GM18502 (cell line): ENCODE measurements at regions not wholly inside any gene's neighbourhood (a gene's known extent, or its start where the extent isn't known, plus 50 kb on each side); places are given as distances from the start of the nearest gene placed in this dataset.

Experiments
- ATAC-seq: cut with Tn5 transposase; IDR thresholded peaks from one replicate; pipeline ENCODE4 v1.9.1; 2021; ENCODE audit warnings: mild to moderate bottlenecking; ENCODE audit not compliant: unreplicated experiment, poor library complexity

DNA sequence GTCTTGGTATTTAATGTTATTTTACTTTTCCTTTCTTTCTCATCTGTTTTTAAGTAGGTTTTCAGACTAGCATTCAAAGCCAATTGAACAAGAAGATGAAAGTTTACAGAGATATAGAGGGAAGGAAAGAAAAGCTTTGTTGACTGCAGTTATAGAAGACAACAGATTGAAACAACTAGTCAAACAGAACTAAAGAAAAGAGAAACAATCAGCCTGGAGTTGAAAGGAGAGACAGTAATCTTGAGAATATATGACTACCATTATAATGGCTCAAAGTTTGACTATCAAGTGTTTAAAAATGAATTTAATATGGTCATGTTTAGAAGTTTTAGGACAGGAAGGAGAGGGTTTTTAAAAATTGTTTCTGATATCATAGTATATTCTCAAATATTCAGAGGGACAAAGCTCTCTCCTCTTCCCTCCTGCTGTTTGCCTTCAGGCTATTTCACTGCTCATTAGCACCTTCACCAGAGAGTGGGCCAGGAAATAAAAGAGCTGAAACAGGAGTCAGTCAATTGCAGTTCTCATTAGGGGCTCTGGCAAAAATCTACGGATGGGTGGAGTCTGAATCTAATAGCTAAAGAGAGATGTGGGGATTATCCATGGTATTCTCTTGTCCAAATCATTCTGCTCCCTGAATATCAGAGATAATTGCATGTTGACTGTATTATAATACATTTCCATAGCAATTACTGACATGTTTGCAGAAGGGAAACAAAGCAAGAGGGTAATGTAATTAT is 577.8 kb downstream of the BRINP3 start:
- no peak for ATAC-seq

DNA sequence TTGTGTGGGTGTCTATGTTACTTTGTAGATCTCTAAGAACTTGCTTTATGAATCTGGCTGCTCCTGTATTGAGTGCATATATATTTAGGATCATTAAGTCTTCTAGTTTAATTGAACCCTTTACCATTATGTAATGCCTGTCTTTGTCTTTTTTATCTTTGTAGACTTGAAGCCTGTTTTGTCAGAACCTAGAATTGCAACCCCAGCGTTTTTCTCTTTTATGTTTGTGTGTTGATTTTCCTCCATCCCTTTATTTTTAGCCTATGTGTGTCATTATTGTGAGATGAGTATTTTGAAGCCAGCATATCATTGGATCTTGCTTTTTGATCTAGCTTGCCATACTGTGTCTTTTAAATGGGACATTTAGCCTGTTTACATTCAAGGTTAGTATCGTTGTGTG is 573.2 kb downstream of the BRINP3 start:
- ATAC-seq: no peak

DNA sequence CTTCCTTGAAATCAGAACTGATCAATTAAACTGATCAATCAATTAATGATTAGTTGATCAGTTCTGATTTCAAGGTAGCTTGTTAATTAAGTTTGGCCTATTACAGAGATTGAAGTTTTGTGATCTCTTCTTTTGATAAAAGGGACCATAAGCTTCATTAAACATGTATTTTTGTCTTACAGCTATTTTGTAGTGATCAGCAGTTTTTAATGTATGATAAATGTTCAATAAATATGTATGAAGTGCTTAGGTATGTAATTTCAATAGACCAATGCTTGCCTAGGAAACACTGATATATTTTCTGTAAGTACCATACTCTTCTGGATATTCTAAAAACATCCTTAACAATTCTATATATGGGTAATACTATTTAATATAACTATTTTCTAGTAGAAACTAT is 569.6 kb downstream of the BRINP3 start:
- ATAC-seq: no peak

DNA sequence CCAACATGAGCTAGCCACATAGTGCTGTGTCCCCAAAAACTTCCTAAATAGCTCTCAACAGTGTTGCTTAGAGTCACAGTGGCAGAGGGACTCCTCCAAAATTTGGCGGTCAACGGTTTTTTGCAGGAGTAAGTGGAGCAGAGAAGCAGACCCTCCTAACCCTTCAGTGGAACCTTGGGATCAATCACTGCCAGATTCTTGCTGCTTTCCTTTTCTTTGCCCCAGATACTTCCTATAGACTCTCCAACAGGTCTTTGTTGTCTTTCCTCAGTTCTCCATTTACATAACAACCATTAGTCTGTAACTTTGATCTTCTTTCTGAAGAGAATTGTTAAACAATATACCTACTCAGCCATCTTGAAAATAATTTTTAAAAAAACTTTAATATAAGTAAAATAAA is 556.1 kb downstream of the BRINP3 start:
- ATAC-seq: no peak

DNA sequence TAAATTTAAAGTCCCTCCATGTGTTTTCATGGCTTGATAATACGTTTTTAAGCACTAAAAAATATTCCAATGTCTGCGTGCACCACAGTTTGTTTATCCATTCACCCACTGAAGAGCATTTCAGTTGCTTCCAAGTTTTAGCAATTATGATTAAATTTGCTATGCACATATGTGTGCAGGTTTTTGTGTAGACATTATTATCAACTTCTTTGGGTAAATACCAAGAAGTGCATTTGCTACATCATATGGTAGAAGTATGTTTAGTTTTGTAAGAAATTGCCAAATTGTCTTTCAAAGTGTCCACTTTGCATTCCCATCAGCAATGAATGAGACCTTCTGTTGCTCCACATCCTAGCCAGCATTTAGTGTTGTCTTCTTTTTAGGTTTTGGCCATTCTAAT is 550.0 kb downstream of the BRINP3 start:
- ATAC-seq: no peak

DNA sequence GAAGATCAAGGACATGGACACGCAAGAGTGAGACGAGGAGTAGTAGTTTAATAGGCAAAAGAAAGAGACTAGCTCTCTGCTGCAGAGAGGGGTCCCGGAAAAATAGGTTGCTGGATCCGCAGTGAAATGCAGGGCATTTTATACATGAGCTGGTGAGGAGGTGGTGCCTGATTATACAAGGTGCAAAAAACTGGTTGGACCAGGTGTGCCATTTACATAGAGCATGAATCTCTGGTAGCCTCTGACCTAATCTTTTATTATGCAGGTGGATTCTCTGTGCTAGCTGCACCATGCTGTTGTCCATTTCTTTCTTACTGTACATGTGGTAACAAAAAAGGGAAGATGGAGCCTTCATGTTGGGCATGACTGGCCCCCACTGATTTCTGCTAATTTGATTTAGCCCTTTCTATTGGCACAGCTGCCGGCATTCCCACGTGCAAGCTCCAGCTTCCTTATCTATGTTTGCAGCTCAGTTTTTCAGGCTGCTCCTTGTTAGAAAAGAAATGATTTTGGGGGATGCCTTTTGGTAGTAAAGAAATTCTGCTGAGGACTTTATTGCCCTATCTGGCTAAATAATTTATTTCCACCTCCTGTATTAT is 548.1 kb downstream of the BRINP3 start:
- no peak for ATAC-seq

DNA sequence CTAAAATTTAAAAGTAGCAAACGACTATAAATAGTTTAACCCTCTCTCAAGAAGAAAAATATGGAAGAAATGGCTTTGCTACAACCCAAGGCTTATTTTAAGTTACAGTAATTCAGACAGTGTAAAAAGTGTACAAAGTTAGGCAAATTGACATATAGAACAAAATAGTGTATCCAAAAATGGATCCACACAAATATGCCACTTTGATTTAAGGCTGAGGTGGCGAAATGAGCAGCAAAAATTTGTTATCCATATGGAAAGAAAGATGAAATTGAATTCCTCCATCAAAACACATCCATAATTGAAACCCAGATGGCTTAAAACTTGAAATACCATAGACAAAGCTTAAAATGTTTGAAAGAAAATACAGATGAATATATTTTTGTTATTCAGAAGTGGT is 540.8 kb downstream of the BRINP3 start:
- no peak for ATAC-seq

DNA sequence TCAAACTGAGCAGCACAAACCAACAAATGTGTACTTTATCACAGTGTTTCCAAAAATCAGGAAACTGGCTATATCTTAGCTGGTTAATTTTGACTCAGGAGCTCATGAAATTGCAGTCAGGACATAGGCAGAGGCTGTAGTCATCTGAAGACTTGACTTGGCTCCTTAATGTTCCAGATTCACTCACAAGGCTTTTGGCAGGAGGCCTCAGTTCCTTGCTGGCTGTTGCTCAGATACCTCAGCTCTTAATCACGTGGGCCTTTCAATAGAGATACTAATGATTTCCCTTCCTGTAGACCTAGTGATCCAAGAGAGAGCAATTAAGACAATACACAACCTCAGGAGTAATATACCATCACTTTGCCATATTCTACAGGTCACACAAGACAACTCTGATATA is 537.7 kb downstream of the BRINP3 start:
- no peak for ATAC-seq

DNA sequence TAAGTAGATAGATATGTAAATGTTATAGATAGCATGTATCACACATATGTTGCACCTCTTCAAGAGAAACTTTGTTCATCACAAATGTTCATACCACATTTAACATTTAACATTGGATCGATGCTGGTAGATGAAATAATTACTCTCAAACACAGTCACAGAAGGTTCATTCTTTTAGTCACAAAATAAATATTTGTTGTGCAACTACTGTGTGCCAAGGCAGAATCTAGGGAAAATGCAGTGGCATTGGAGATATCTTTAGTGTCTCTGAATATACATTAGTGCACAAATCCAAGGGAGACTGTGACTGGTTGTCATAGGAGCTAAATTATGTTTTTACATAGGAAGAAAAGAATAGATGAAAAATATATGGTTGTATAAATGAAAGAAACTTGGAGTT is 535.7 kb downstream of the BRINP3 start:
- ATAC-seq: no peak

DNA sequence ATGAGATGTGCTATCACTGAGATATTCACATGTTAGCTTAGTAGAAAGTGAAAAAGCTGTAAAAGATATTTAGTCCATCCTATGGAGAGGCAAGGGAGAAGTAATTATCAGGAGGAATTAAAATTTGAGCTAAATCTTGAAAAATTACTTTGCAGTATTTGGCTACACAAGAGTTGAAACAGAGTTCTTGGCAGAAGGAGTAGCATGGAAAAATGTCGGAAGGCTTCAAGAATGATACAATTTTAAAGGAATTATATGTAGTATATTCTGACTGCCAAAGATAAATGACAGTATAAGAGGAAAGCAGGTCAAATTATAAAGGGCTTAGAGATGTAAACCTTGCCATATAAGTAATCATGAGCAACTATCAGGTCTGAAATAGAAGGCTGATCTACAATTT is 518.9 kb downstream of the BRINP3 start:
- ATAC-seq: no peak

DNA sequence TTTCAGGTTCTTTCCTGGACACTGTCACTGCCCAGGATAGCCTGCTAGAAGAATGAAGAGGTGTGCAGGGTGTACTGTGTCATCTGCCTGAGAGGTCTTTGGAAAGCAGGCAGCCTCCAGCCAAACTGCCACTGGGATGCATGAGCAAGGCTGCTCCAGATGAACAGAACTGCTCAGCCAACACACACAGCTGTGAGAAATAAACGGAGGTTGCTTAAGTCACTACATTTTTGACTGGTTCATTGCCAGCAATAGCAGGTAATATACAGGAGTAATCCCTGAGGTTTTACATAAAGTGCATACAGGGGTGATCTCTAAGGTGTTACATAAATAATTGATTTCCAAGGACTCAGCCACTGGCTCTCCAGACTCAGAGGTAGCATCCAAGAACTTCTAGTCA is 516.9 kb downstream of the BRINP3 start:
- ATAC-seq: no peak

DNA sequence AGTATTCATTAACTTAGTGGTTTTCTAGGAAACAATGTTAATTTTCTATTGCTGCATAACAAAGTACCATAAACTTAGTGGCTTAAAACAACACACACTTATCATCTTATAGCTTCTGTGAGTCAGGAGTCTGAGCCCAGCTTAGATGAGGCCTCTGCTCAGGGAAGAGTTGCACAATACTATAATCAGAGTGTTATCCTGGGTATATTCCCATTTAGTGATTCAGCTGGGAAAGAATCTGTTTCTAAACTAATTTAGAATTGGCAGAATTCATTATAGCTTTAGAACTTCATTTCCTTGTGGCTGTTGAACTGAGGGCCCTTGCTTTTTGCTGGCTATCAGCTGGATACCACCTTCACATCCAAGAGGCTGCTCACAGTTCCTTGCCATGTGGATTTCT is 515.5 kb downstream of the BRINP3 start:
- no peak for ATAC-seq

DNA sequence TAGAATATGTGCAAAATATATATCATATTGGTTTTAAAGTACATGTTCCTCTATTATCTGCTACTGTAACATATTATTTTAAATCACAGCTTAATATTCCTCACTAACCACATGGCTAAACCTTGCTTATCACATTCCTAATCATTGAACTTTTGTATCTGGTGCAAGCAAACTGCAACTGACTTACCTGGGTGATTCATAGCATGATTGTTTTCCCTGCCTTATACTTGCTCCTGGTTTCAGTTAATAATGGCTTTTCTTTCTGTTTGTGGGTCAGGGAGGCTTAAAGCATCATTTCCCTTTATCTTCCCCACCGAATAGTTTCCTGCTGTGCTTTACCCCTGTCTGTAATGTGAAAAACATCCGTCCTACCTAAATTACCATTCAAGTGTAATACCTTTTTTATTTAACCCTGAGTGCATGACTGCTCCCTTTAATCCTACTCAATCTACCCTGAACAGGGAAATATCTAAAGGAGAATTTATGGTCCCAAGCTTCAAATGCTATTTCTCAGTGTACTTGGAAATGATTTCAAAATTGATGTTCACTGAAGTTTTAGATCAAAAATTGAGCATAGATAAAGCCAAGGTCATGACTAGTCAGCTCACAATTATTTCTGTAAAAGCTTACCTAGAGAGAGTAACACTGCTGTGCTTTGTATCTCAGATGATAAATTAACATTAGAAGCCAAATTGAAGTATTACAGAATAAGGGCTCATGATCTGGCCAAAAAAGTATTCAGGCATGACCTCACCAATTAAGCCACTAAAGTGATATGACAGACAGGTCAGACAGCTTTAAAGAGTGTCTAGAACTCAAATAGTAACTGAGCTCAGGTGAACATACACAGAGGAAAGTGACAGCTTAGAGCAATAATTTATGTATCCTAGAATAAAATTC is 507.1 kb downstream of the BRINP3 start:
- no peak for ATAC-seq

DNA sequence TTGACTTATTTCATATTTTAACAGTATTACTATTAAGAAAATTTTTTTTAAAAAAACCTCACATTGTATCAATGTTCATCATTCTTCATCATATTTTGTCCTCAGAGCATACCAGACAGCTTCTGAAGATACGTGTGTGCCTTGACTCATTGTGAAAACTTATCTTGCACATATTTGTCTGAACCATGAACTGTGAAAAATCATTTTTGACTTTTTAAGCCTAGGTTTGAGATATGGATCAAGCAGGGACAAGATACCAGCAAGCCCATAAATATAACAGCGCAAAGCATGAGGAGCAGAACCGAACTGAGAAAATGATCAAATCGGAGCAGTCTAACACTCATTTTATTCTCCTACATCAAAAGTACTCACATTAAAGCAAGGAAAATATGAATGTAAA is 506.0 kb downstream of the BRINP3 start:
- ATAC-seq: no peak

DNA sequence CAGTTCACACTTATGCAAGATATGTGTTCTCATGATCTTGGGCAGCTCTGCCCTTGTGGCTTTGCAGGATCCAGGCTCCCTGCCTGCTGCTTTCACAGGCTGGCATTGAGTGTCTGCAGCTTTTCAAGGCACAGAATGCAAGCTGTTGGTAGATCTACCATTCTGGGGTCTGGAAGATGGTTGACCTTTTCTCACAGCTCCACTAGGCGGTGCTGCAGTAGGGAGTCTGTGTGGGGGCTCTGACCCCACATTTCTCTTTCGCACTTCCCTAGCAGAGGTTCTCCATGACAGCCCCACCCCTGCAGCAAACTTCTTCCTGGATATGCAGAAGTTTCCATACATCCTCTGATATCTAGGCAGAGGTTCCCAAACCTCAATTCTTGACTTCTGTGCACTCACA is 500.5 kb downstream of the BRINP3 start:
- no peak for ATAC-seq

DNA sequence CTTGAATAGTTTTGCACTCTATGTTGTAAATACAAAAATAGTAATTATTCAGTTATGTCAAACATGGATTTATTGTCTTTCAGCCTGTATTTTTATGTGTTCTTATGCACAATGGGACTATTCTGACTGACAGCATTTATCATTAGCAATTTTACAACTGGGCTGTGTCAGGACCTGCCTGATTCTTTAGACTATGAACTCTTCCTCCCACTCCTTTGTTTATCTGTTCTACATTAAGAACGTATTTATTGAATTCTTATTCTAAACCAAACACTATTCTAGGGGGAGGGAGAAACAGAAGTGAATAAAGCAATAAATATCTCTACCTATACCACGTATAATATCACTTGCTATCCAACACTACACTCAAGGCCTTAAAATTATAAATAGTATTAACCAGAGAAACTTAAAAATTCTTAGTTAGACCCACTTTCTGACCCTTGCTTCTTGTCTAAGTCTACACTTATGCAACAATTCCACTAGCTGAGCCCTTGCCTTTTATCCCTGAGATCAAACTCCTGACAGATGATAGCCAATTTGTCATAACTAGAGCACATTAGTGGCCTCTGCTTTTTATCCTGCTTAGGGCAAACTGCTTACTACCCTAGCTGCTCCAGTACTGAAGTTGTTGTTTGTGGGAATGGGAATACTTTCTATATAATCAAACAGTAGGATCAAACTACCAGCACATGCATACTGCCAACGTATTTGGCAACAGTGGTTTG is 494.3 kb downstream of the BRINP3 start:
- no peak for ATAC-seq

DNA sequence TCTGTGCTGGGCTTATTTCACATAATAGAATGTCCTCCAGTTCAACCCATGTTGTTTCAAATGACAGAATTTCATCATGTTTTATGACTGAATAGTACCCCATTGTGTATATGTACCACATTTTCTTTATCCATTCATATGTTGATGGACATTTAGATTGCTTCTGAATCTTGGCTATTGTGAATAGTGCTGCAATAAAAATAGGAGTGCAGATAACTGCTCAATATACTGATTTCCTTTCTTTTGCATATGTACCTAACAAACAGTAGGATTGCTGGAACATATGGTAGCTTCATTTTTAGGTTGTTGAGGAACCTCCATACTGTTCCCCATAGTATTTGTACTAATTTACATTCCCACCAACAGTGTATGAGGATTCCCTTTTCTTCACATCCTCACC is 491.1 kb downstream of the BRINP3 start:
- ATAC-seq: no peak

DNA sequence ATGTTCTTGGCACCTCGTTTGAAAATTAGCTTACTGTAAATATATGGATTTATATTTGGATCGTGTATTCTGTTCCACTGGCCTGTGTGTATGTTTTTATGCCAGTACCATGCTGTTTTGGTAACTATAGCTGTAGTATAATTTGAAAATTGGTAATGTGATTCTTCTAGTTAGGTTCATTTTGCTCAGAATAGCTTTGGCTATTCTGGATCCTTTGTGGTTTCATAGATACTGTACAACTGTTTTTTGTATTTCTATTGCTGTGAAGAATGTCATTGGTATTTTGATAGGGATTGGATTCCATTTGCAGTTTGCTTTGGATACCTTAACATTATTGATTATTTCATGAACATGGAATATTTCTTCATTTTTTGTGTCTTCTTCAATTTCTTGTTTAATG is 490.2 kb downstream of the BRINP3 start:
- no peak for ATAC-seq

DNA sequence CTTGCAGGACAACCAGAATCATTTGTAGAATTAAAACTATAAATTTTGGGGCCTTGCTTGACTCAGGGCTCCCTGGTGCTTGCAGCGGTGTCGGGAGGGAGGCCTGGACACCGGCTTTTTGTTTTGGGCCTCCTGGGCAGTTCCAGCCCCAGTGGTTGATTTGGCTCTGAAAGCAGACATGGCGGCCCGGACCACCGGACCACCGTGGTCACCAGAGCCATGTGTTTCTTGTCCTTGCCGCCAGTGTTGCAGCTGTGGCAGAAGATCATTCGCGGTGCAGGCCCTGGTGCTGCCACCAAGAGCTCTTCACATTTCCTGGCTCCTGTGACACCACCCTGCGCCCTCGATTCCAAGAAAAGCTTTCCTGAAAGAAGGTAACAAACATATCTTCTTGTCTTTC is 484.8 kb downstream of the BRINP3 start:
- ATAC-seq: no peak

DNA sequence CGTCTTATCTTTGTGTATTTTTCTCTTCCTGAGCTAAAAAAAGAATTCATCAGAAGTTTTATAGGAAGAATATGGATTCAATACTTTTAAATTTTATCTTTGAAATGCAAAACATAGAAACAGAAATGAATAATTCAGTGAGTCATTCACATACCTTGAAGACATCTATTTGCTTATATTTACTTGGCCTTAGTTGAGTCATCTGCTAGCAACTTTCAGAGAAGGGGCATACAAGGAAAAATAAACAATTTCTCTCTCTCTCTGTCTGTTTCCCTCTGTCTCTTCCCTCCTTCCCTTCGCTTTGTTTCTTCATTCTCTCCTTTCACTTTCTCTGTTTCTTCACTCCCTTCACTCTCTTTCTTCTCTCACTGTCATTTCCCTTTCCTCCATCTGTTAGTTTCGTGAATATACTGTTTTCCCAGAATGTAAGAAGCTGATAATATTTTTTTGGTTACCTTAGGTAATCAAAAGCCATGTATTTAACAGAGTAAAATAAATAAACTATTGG is 477.2 kb downstream of the BRINP3 start:
- ATAC-seq: no peak

DNA sequence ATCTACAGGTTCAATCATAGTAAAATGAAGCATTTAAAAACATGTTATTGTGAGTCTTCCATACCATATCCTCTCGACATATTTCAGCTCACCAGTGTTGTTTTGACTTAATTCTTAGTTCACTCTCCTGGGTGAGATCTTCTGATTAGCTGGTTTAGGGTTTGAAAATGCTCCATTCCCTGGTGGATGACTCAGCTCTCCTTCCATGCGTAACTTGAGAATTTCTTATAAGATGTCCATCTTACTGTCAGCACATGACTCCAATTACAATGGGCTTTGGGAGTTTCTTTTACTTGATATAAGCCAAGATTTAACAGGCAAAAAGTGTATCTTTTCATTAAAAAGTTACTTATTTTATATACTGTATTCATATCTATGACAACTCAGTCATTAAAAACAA is 476.5 kb downstream of the BRINP3 start:
- ATAC-seq: no peak
